ENCODE measurements at regions not wholly inside any gene's neighbourhood (a gene's known extent, or its start where the extent isn't known, plus 50 kb on each side); places are given as distances from the start of the nearest gene placed in this dataset.
"Not testable (repeated sequence)": the region's sequence is repeated elsewhere in the genome, so short reads cannot be mapped to it uniquely, and the experiment has no call there.

GRCh38 chr3:170801597-170801996 is 68.4 kb downstream of the RPL22L1 start:
- H3K27me3 ChIP-seq: peaks cover 4% of the 10 kb centered on the region
- no peaks in the 10 kb centered on the region for H3K4me1 ChIP-seq (replicated peaks in 1 of 2)
- 75 to 92% (median 89%) methylated on average over 3 of the region's 3 CpGs for WGBS, 4 donors
- H3K36me3 ChIP-seq (replicated peaks in 1 of 2): no peaks in the 10 kb centered on the region
- peak overlapping the region in 1 of 5 donors; percentile 58 for H3K27ac ChIP-seq
- H3K4me3 ChIP-seq: no peak overlapping the region
- no peaks in the 10 kb centered on the region for H3K9me3 ChIP-seq (replicated peaks in 1 of 3)
- TF ChIP-seq, protein P1, sequence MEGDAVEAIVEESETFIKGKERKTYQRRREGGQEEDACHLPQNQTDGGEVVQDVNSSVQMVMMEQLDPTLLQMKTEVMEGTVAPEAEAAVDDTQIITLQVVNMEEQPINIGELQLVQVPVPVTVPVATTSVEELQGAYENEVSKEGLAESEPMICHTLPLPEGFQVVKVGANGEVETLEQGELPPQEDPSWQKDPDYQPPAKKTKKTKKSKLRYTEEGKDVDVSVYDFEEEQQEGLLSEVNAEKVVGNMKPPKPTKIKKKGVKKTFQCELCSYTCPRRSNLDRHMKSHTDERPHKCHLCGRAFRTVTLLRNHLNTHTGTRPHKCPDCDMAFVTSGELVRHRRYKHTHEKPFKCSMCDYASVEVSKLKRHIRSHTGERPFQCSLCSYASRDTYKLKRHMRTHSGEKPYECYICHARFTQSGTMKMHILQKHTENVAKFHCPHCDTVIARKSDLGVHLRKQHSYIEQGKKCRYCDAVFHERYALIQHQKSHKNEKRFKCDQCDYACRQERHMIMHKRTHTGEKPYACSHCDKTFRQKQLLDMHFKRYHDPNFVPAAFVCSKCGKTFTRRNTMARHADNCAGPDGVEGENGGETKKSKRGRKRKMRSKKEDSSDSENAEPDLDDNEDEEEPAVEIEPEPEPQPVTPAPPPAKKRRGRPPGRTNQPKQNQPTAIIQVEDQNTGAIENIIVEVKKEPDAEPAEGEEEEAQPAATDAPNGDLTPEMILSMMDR (IDR thresholded peaks at IDR 0.05): no peak
- intact Hi-C loops (cut with DNase I): no loop called here
- DNase-seq: no peak

- intact Hi-C loops (cut with DNase I); H3K27me3 ChIP-seq; DNase-seq; H3K27ac ChIP-seq; H3K4me3 ChIP-seq; H3K9me3 ChIP-seq (replicated peaks in 1 of 3); H3K36me3 ChIP-seq (replicated peaks in 1 of 2); H3K4me1 ChIP-seq (replicated peaks in 1 of 2): not testable (repeated sequence)
- 86 to 95% (median 93%) methylated on average over 4 of the region's 4 CpGs for WGBS, 4 donors
Measured at GRCh38 chr3:170800275-170800674, 69.7 kb downstream of the RPL22L1 start.

DNA sequence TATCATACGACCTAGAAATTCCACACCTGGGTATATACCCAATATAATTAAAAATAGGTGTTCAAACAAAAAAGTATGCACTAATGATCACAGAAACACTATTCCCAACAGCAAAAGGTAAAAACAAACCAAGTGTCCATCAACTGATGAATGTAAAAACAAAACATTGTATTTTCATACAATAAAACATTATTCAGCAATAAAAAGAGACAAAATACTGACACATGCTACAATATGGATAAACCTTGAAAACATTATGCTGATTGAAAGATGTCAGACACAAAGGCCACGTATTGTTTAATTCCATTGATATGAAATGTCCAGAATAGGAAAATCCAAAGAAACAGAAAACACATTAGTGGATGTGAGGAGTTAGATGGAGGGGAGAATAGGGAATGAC is 71.0 kb downstream of the RPL22L1 start:
- WGBS, 4 donors: 66 to 82% (median 75%) methylated on average over 2 of the region's 2 CpGs
- TF ChIP-seq POLR2A (IDR thresholded peaks at IDR 0.05): no peak
- TF ChIP-seq, protein P1 (IDR thresholded peaks at IDR 0.05): no peak
- DNase-seq: no peak
- Histone ChIP-seq H3K4me1 (replicated peaks in 1 of 2) (no peaks in the 10 kb centered on the region), H3K27ac (no peak overlapping the region), H3K4me3 (no peak overlapping the region), H3K36me3 (replicated peaks in 1 of 2) (no peaks in the 10 kb centered on the region), H3K27me3 (no peaks in the 10 kb centered on the region), H3K9me3 (replicated peaks in 1 of 3) (no peaks in the 10 kb centered on the region)
- intact Hi-C loops (cut with DNase I): no loop called here

DNA sequence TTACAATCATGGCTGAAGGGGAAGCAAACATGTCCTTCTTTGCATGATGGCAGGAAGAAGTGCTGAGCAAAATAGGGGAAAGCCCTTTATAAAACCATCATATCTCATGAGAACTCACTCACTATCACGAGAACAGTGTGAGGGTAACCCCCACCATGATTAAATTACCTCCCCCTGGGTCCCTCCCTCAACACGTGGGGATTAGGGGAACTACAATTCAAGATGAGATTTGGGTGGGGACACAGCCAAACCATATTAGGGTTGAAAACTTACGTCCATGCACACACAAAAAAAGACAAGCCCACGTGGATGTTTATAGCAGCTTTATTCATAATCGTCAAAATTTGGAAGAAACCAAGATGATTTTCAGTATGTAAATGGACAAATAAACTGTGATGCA is 72.3 kb downstream of the RPL22L1 start:
- H3K9me3 ChIP-seq (replicated peaks in 1 of 3): no peaks in the 10 kb centered on the region
- no peaks in the 10 kb centered on the region for H3K36me3 ChIP-seq (replicated peaks in 1 of 2)
- H3K27me3 ChIP-seq: no peaks in the 10 kb centered on the region
- no peak overlapping the region for H3K27ac ChIP-seq
- no peak for DNase-seq
- 76 to 84% (median 81%) methylated on average over 5 of the region's 5 CpGs for WGBS, 4 donors
- intact Hi-C loops (cut with DNase I): no loop called here
- H3K4me3 ChIP-seq: no peak overlapping the region
- no peaks in the 10 kb centered on the region for H3K4me1 ChIP-seq (replicated peaks in 1 of 2)
- TF ChIP-seq, protein P1 (IDR thresholded peaks at IDR 0.05): no peak
- TF ChIP-seq POLR2A (IDR thresholded peaks at IDR 0.05): no peak

DNA sequence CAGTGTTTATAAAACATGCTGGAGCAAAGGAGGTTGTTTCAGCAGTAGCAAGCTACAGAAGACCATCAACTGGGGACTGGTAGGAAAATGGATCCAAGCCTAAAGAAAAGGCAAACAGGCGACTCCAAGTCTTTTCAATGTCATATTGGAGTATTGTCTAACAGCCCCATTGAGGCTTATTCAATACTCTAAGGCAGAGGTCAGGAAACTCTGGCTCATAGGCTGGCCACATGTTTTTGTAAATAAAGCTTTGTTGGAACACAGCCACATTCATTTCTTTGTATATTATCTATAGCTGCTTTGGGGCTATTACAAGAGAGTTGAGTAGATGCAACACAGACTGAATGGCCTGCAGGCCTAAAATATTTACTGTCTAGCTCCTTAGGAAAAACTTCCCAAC is 77.5 kb downstream of the RPL22L1 start:
- H3K27ac ChIP-seq: no peak overlapping the region
- no peak for TF ChIP-seq POLR2A (IDR thresholded peaks at IDR 0.05)
- TF ChIP-seq, protein P1 (IDR thresholded peaks at IDR 0.05): no peak
- H3K4me1 ChIP-seq (replicated peaks in 1 of 2): no peaks in the 10 kb centered on the region
- WGBS, 4 donors: 75 to 100% (median 92%) methylated on average over 1 of the region's 1 CpG
- no peaks in the 10 kb centered on the region for H3K9me3 ChIP-seq (replicated peaks in 1 of 3)
- H3K36me3 ChIP-seq (replicated peaks in 1 of 2): no peaks in the 10 kb centered on the region
- H3K4me3 ChIP-seq: no peak overlapping the region
- H3K27me3 ChIP-seq: no peaks in the 10 kb centered on the region
- intact Hi-C loops (cut with DNase I): no loop called here
- no peak for DNase-seq
